ENCODE measurements at regions not wholly inside any gene's neighbourhood (a gene's known extent, or its start where the extent isn't known, plus 50 kb on each side); places are given as distances from the start of the nearest gene placed in this dataset.

DNA sequence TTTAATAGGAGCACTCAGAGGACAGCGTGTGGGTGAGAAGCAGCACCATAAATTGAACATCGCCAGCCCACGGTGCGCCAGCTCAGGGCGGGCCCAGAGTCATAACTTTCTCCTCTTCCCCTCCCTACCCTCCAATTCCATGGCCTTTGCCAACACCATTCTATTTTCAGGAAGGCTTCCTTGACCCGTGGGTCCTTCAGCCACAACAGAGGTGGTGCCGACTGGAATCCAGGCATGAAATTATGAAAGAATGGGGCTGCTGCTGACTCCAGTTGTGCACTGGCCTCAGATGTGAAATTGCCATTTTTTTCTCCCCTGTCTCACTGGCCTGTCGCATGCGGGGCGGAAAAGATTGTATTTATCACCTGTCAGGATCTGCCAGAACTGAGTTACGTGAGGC lies 345.9 kb downstream of the MIAT start:
- no peak for ATAC-seq
- Histone ChIP-seq H3K4me3 (no peak overlapping the region), H3K4me1 (ENCODE audit: low read depth) (no peaks in the 10 kb centered on the region), H3K9me3 (no peaks in the 10 kb centered on the region), H3K36me3 (ENCODE audit: low read depth) (no peaks in the 10 kb centered on the region)
- intact Hi-C loops (cut with DNase I, micrococcal nuclease), result no loop called here
- no peak for TF ChIP-seq CTCF (IDR thresholded peaks at IDR 0.05)
- no peak for DNase-seq

DNA sequence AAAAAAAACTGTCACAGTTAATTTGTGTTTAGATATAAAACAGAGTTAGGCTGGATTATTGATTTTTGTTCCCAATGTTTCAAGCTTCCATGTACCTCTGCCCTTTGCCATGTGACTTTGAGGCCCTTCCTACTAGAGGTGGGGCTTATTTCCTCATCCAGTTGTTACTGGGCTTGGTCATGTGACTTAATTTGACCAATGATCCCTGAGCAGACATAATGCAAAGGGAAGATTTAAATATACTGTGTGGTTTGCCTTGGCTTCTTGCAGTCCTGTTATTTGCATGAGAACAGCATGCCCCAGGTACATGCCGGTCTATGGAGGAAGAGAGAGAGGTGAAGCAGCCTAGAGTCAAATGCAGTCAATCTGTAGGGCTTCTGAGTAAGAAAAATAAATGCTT lies 347.0 kb downstream of the MIAT start:
- DNase-seq (no peak), ATAC-seq (no peak)
- no peak for TF ChIP-seq CTCF (IDR thresholded peaks at IDR 0.05)
- Histone ChIP-seq H3K4me3 (no peak overlapping the region), H3K36me3 (ENCODE audit: low read depth) (no peaks in the 10 kb centered on the region), H3K4me1 (ENCODE audit: low read depth) (no peaks in the 10 kb centered on the region), H3K9me3 (no peaks in the 10 kb centered on the region)
- intact Hi-C loops (cut with DNase I, micrococcal nuclease), result no loop called here

GRCh38 chr22:27008454-27008853 lies 351.1 kb downstream of the MIAT start:
- intact Hi-C loops (cut with DNase I, micrococcal nuclease), result no loop called here
- no peak overlapping the region for H3K4me3 ChIP-seq
- no peaks in the 10 kb centered on the region for H3K9me3 ChIP-seq
- DNase-seq, result no peak
- ATAC-seq, result no peak
- no peaks in the 10 kb centered on the region for H3K36me3 ChIP-seq (ENCODE audit: low read depth)
- no peak for TF ChIP-seq CTCF (IDR thresholded peaks at IDR 0.05)
- no peaks in the 10 kb centered on the region for H3K4me1 ChIP-seq (ENCODE audit: low read depth)

GRCh38 chr22:27011133-27011532 lies 353.7 kb downstream of the MIAT start:
- Histone ChIP-seq H3K36me3 (ENCODE audit: low read depth) (no peaks in the 10 kb centered on the region), H3K4me1 (ENCODE audit: low read depth) (no peaks in the 10 kb centered on the region), H3K4me3 (no peak overlapping the region), H3K9me3 (no peaks in the 10 kb centered on the region)
- intact Hi-C loops (cut with DNase I, micrococcal nuclease), result loop anchor here in 1 of 2 donors (5.0 kb wide), 1 partner anchor 1584 kb away; no protein-coding TSS in a partner anchor
- no peak for TF ChIP-seq CTCF (IDR thresholded peaks at IDR 0.05)
- ATAC-seq (no peak), DNase-seq (no peak)

DNA sequence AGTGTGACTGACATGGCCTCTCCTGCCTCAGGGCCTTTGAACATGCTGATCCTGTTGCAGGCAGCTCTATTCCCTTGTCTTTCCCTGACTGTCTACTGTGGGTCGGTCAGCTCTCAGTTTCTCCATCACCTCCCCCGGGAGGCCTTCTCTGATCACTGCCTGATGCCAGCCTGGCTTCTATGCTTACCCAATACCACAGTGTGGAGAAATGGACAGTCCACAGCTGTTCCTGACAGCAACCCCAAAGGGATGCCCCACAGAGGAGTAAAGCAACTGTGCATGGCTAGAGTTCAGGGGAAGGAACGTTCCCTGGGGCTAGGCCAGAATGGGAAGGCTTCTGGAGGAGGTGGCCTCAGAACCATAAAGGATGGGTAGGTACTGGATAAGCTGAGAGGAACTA lies 354.3 kb downstream of the MIAT start:
- ATAC-seq (no peak), DNase-seq (no peak)
- intact Hi-C loops (cut with DNase I, micrococcal nuclease), result loop anchor here in 1 of 2 donors (5.0 kb wide), 1 partner anchor 1584 kb away; no protein-coding TSS in a partner anchor
- TF ChIP-seq CTCF (IDR thresholded peaks at IDR 0.05), result no peak
- H3K9me3 ChIP-seq, result no peaks in the 10 kb centered on the region
- no peaks in the 10 kb centered on the region for H3K36me3 ChIP-seq (ENCODE audit: low read depth)
- no peak overlapping the region for H3K4me3 ChIP-seq
- H3K4me1 ChIP-seq (ENCODE audit: low read depth), result no peaks in the 10 kb centered on the region

DNA sequence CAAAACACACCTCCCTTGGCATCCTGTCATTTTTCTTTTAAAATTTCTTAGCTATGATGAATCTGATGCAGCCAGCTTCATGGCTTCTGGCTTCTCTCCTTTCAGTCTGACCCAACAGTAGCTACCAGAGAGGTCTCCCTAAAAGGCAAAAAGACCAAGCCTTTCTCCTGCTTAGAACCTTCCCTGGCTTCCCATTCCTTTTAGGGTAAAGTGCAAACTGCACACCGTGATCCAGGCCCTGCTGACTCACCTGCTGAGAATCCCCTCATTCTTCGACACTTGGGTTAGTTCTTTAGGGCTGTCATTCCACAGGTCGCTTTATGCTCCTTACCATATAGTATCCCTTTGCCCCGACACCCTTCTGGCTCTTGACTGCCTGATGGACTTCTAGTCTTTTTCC lies 362.4 kb downstream of the MIAT start:
- TF ChIP-seq CTCF (IDR thresholded peaks at IDR 0.05), result no peak
- no peaks in the 10 kb centered on the region for H3K9me3 ChIP-seq
- H3K36me3 ChIP-seq (ENCODE audit: low read depth), result no peaks in the 10 kb centered on the region
- H3K4me3 ChIP-seq, result no peak overlapping the region
- DNase-seq (no peak), ATAC-seq (no peak)
- H3K4me1 ChIP-seq (ENCODE audit: low read depth), result no peaks in the 10 kb centered on the region
- intact Hi-C loops (cut with DNase I, micrococcal nuclease), result no loop called here
